ENCODE measurements at regions not wholly inside any gene's neighbourhood (a gene's known extent, or its start where the extent isn't known, plus 50 kb on each side); places are given as distances from the start of the nearest gene placed in this dataset.
A peak's percentile ranks its signal among the peaks of the same experiment; 100 is the strongest.

GRCh38 chr18:11339188-11339775 lies 189.9 kb upstream of the PIEZO2 start:
- DNase-seq (ENCODE audit: low spot score in 2 of 2), result no peak
- TF ChIP-seq EP300 (IDR thresholded peaks at IDR 0.05) (no peak), POLR2A (IDR thresholded peaks at IDR 0.05) (no peak)
- TF ChIP-seq, protein P1, sequence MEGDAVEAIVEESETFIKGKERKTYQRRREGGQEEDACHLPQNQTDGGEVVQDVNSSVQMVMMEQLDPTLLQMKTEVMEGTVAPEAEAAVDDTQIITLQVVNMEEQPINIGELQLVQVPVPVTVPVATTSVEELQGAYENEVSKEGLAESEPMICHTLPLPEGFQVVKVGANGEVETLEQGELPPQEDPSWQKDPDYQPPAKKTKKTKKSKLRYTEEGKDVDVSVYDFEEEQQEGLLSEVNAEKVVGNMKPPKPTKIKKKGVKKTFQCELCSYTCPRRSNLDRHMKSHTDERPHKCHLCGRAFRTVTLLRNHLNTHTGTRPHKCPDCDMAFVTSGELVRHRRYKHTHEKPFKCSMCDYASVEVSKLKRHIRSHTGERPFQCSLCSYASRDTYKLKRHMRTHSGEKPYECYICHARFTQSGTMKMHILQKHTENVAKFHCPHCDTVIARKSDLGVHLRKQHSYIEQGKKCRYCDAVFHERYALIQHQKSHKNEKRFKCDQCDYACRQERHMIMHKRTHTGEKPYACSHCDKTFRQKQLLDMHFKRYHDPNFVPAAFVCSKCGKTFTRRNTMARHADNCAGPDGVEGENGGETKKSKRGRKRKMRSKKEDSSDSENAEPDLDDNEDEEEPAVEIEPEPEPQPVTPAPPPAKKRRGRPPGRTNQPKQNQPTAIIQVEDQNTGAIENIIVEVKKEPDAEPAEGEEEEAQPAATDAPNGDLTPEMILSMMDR (IDR thresholded peaks at IDR 0.05), result no peak

DNA sequence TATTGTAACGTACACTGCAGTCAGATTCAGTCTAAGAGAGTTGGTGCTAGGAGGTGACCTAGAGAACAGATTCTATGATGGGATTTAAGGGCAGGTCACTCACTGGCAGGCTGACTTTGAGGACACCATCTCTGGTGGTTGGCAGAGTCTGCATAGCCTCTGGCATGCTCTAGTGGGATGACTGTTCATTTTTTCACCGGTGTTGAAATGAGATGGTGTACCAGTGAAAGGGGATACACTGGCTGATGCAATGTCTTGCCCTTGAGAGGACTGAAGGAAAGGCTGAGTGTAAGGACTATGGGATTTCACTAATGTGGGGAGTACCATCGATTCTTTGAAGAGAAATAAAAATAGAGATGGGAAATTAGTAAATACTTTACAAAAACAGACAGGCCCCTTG lies 186.9 kb upstream of the PIEZO2 start:
- no peaks in the 10 kb centered on the region for H3K27me3 ChIP-seq
- WGBS, 2 donors, result 78 to 79% methylated on average over 3 of the region's 3 CpGs
- TF ChIP-seq, protein P1 (IDR thresholded peaks at IDR 0.05), result no peak
- TF ChIP-seq POLR2A (IDR thresholded peaks at IDR 0.05) (no peak), EP300 (IDR thresholded peaks at IDR 0.05) (no peak)
- DNase-seq (ENCODE audit: low spot score in 2 of 2), result no peak
- no peaks in the 10 kb centered on the region for H3K36me3 ChIP-seq
- H3K4me3 ChIP-seq, result no peak overlapping the region
- H3K4me1 ChIP-seq, result no peaks in the 10 kb centered on the region
- no peaks in the 10 kb centered on the region for H3K9me3 ChIP-seq
- no peak overlapping the region for H3K27ac ChIP-seq

More at GRCh38 chr18:11339188-11339775, 189.9 kb upstream of the PIEZO2 start:
- no peaks in the 10 kb centered on the region for H3K27me3 ChIP-seq
- no peaks in the 10 kb centered on the region for H3K36me3 ChIP-seq
- peaks cover 0 to 23% (median 0%) of the 10 kb centered on the region in 4 donors for H3K9me3 ChIP-seq
- no peak overlapping the region for H3K4me3 ChIP-seq
- H3K4me1 ChIP-seq, result no peaks in the 10 kb centered on the region
- no peak overlapping the region for H3K27ac ChIP-seq

GRCh38 chr18:11327391-11328009 lies 178.1 kb upstream of the PIEZO2 start:
- no peaks in the 10 kb centered on the region for H3K36me3 ChIP-seq
- TF ChIP-seq POLR2A (IDR thresholded peaks at IDR 0.05) (no peak), EP300 (IDR thresholded peaks at IDR 0.05) (no peak)
- TF ChIP-seq, protein P1 (IDR thresholded peaks at IDR 0.05), result no peak
- H3K27me3 ChIP-seq, result no peaks in the 10 kb centered on the region
- H3K4me3 ChIP-seq, result no peak overlapping the region
- no peaks in the 10 kb centered on the region for H3K9me3 ChIP-seq
- WGBS, 2 donors, result 40 to 48% methylated on average over 4 of the region's 4 CpGs
- no peak for DNase-seq (ENCODE audit: low spot score in 2 of 2)
- peaks cover 0 to 19% (median 7%) of the 10 kb centered on the region in 4 donors for H3K4me1 ChIP-seq
- H3K27ac ChIP-seq, result no peak overlapping the region

- WGBS, 2 donors, result 49 to 50% methylated on average over 4 of the region's 4 CpGs
- TF ChIP-seq, protein P1 (IDR thresholded peaks at IDR 0.05), result no peak
- TF ChIP-seq POLR2A (IDR thresholded peaks at IDR 0.05), result no peak
- TF ChIP-seq EP300 (IDR thresholded peaks at IDR 0.05), result no peak
- Histone ChIP-seq H3K27ac (peak overlapping the region in 1 of 4 donors; percentile 8), H3K36me3 (no peaks in the 10 kb centered on the region), H3K27me3 (no peaks in the 10 kb centered on the region), H3K9me3 (no peaks in the 10 kb centered on the region), H3K4me3 (no peak overlapping the region), H3K4me1 (peaks cover 0 to 19% (median 7%) of the 10 kb centered on the region in 4 donors)
- no peak for DNase-seq (ENCODE audit: low spot score in 2 of 2)
These were observed 175.8 kb upstream of the PIEZO2 start for GRCh38 chr18:11324956-11325882.
